Urothelium cell line (cell line): ENCODE measurements at regions not wholly inside any gene's neighbourhood (a gene's known extent, or its start where the extent isn't known, plus 50 kb on each side); places are given as distances from the start of the nearest gene placed in this dataset.

ENCODE experiments used
- DNase-seq: peaks from one replicate; pipeline ENCODE4 v3.0.0; 2011; ENCODE audit warnings: low spot score, mixed read lengths
- FAIRE-seq: peaks from 2 replicates; lab custom pipeline; 2011; peaks lifted over from hg19 to GRCh38; lab: Jason Lieb, UNC

GRCh38 chr1:42035205-42035829 lies 116.6 kb upstream of the HIVEP3 start:
- FAIRE-seq (no peak), DNase-seq (peak; percentile 94)

- DNase-seq (no peak), FAIRE-seq (no peak)
Observed at GRCh38 chr1:42034426-42034825, 115.7 kb upstream of the HIVEP3 start.

GRCh38 chr1:42033629-42034028 lies 114.9 kb upstream of the HIVEP3 start:
- FAIRE-seq = no peak

GRCh38 chr1:42017730-42018129 lies 99.0 kb upstream of the HIVEP3 start:
- DNase-seq (no peak), FAIRE-seq (no peak)

More at GRCh38 chr1:42033629-42034028, 114.9 kb upstream of the HIVEP3 start:
- DNase-seq = no peak

- FAIRE-seq (no peak), DNase-seq (no peak)
Observed at GRCh38 chr1:42017259-42017658, 98.5 kb upstream of the HIVEP3 start.

- DNase-seq (no peak), FAIRE-seq (no peak)
Observed at GRCh38 chr1:42014823-42015222, 96.1 kb upstream of the HIVEP3 start.

- DNase-seq (no peak), FAIRE-seq (peak; percentile 59)
Observed at GRCh38 chr1:42013881-42014470, 95.3 kb upstream of the HIVEP3 start.

GRCh38 chr1:42012852-42013251 lies 94.1 kb upstream of the HIVEP3 start:
- DNase-seq (no peak), FAIRE-seq (peak; percentile 27)

- FAIRE-seq = no peak
- DNase-seq = no peak
Observed at GRCh38 chr1:42010381-42010780, 91.7 kb upstream of the HIVEP3 start.

GRCh38 chr1:42008264-42008663 lies 89.5 kb upstream of the HIVEP3 start:
- no peak for FAIRE-seq

GRCh38 chr1:42006836-42007235 lies 88.1 kb upstream of the HIVEP3 start:
- FAIRE-seq = no peak

More at GRCh38 chr1:42008264-42008663, 89.5 kb upstream of the HIVEP3 start:
- DNase-seq = no peak

GRCh38 chr1:42006093-42006492 lies 87.4 kb upstream of the HIVEP3 start:
- DNase-seq (no peak), FAIRE-seq (no peak)

More at GRCh38 chr1:42006836-42007235, 88.1 kb upstream of the HIVEP3 start:
- no peak for DNase-seq

- no peak for FAIRE-seq
- no peak for DNase-seq
Observed at GRCh38 chr1:42005530-42005929, 86.8 kb upstream of the HIVEP3 start.

- FAIRE-seq (no peak), DNase-seq (no peak)
Observed at GRCh38 chr1:42004860-42005259, 86.1 kb upstream of the HIVEP3 start.

- FAIRE-seq (no peak), DNase-seq (no peak)
Observed at GRCh38 chr1:42004322-42004721, 85.6 kb upstream of the HIVEP3 start.

- FAIRE-seq = no peak
Observed at GRCh38 chr1:42003433-42003832, 84.7 kb upstream of the HIVEP3 start.

GRCh38 chr1:42002220-42002619 lies 83.5 kb upstream of the HIVEP3 start:
- no peak for FAIRE-seq
- no peak for DNase-seq

More at GRCh38 chr1:42003433-42003832, 84.7 kb upstream of the HIVEP3 start:
- DNase-seq = no peak

- DNase-seq = no peak
- no peak for FAIRE-seq
Observed at GRCh38 chr1:42000766-42001165, 82.0 kb upstream of the HIVEP3 start.

GRCh38 chr1:41999884-42000283 lies 81.2 kb upstream of the HIVEP3 start:
- DNase-seq (no peak), FAIRE-seq (no peak)

- no peak for DNase-seq
- no peak for FAIRE-seq
Observed at GRCh38 chr1:41998250-41998649, 79.5 kb upstream of the HIVEP3 start.

- FAIRE-seq (no peak), DNase-seq (no peak)
Observed at GRCh38 chr1:41997153-41997552, 78.4 kb upstream of the HIVEP3 start.

GRCh38 chr1:41995441-41996130 lies 76.9 kb upstream of the HIVEP3 start:
- FAIRE-seq (no peak), DNase-seq (no peak)
